ENCODE measurements at regions not wholly inside any gene's neighbourhood (a gene's known extent, or its start where the extent isn't known, plus 50 kb on each side); places are given as distances from the start of the nearest gene placed in this dataset.
A peak's percentile ranks its signal among the peaks of the same experiment; 100 is the strongest.

DNA sequence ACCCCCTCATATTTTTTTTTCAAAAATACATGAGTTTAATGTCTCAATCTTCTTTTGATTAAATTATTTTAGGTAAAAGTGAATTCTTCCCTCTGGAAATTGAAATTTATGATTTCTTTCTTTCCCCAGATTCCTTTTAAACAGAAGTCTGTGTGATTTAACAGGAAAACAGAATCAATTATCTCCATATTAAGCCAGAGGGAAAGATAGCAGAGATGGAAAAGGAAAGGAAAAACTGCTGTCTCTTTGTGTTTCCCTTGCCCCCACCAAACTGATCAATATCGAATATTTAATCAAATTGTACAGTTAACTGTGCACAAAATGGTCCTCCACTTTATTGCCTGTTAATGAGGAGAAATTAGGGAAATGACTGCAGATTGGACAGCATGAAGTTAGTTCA, 203.5 kb upstream of the NECTIN3 start:
- Mint-ChIP-seq H3K27me3 (ENCODE audit: insufficient read depth) (no peaks in the 10 kb centered on the region), H3K9me3 (no peaks in the 10 kb centered on the region), H3K36me3 (ENCODE audit: low read depth) (no peaks in the 10 kb centered on the region), H3K4me3 (no peak overlapping the region), H3K4me1 (ENCODE audit: low read depth) (no peaks in the 10 kb centered on the region), H3K27ac (no peak overlapping the region)
- DNase-seq, result no peak
- TF ChIP-seq, protein P1, sequence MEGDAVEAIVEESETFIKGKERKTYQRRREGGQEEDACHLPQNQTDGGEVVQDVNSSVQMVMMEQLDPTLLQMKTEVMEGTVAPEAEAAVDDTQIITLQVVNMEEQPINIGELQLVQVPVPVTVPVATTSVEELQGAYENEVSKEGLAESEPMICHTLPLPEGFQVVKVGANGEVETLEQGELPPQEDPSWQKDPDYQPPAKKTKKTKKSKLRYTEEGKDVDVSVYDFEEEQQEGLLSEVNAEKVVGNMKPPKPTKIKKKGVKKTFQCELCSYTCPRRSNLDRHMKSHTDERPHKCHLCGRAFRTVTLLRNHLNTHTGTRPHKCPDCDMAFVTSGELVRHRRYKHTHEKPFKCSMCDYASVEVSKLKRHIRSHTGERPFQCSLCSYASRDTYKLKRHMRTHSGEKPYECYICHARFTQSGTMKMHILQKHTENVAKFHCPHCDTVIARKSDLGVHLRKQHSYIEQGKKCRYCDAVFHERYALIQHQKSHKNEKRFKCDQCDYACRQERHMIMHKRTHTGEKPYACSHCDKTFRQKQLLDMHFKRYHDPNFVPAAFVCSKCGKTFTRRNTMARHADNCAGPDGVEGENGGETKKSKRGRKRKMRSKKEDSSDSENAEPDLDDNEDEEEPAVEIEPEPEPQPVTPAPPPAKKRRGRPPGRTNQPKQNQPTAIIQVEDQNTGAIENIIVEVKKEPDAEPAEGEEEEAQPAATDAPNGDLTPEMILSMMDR (IDR thresholded peaks at IDR 0.05), result no peak

DNA sequence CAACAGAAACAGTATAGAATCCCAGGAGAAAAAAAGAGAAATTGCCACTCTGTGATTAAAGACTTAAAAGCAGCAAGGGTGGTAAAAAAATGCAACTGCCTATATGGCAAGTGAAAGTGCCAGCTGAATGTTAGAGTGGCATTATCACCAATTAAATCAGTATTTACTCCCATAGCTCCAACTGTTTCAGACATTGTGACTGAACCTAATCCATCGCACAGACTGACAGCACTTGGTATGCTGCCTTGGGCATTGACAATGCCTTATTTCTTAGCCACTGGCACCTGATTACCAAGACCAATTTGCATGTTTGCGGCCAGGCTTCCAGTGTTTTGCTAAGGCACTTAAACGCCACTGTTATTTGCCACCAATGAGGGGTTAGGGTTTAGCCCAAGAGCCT, 201.9 kb upstream of the NECTIN3 start:
- TF ChIP-seq, protein P1 (IDR thresholded peaks at IDR 0.05), result no peak
- Mint-ChIP-seq H3K36me3 (ENCODE audit: low read depth) (peaks cover 9% of the 10 kb centered on the region), H3K27ac (no peak overlapping the region), H3K9me3 (peaks cover 9% of the 10 kb centered on the region), H3K4me1 (ENCODE audit: low read depth) (no peaks in the 10 kb centered on the region), H3K27me3 (ENCODE audit: insufficient read depth) (no peaks in the 10 kb centered on the region), H3K4me3 (no peak overlapping the region)
- DNase-seq, result no peak

DNA sequence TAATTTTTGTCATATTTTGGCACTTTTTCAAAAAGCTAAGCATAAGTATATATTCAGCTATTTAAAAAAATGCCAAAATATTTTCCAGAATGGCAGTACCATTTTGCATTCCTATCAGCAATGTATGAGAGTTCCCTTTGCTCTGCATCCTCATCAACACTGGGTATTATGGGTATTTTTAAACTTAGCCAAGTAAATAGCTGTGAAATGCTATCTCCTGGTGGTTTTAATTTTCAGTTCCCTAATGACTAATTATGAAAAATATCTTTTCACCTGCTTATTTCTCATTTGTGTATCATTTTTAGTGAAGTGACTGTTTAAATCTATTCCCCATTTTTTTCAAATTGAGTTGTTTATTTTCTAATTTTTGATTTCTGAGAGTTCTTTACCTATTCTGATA, 199.7 kb upstream of the NECTIN3 start:
- DNase-seq, result no peak
- peaks cover 10% of the 10 kb centered on the region for H3K9me3 Mint-ChIP-seq
- TF ChIP-seq, protein P1 (IDR thresholded peaks at IDR 0.05), result no peak
- H3K27me3 Mint-ChIP-seq (ENCODE audit: insufficient read depth), result no peaks in the 10 kb centered on the region
- no peak overlapping the region for H3K4me3 Mint-ChIP-seq
- no peaks in the 10 kb centered on the region for H3K4me1 Mint-ChIP-seq (ENCODE audit: low read depth)
- H3K36me3 Mint-ChIP-seq (ENCODE audit: low read depth), result peaks cover 10% of the 10 kb centered on the region
- no peak overlapping the region for H3K27ac Mint-ChIP-seq

DNA sequence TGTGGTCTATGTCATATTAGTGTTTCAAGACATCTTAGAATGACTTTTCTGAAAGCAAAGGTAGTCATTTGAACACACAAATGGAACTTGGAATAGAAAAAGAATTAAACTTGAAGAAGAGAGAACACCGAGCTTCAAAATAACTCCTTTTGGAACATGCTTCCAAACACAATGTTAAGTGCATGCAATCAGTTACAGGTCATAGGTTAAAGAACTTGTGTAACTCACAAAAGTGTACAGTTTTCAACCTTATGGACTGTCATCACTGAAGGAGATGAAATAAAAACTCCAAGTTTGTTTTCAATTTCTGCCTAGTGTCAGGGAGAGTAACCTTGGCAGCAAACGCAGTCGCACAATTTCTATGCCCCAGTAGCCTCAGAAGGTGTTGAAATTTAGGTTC, 192.9 kb upstream of the NECTIN3 start:
- Mint-ChIP-seq H3K4me3 (no peak overlapping the region), H3K36me3 (ENCODE audit: low read depth) (peaks cover 10% of the 10 kb centered on the region), H3K27me3 (ENCODE audit: insufficient read depth) (no peaks in the 10 kb centered on the region), H3K4me1 (ENCODE audit: low read depth) (peaks cover 8% of the 10 kb centered on the region; the same call in 1 of the 2 replicates), H3K9me3 (peaks cover 10% of the 10 kb centered on the region), H3K27ac (no peak overlapping the region)
- no peak for DNase-seq
- TF ChIP-seq, protein P1 (IDR thresholded peaks at IDR 0.05), result no peak

DNA sequence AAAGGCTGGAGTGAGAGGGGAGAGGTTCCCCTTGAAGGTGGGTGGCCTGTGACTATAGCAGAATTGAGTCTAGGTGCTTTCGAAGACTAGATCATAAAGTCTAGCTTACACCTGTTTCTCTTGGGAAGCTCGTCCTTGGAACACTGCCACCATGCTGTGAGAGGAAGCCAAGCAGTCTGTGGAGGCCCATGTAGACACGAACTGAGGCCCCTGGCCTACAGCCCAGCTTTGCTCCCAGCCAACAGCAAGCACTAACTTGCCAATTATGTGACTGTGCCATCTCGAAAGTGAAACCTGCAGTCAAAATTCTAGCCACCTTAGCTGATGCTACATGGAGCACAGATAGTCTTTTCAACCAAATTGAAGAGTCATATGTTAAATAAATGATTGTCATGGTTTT, 190.5 kb upstream of the NECTIN3 start:
- no peak for DNase-seq
- Mint-ChIP-seq H3K27me3 (ENCODE audit: insufficient read depth) (no peaks in the 10 kb centered on the region), H3K4me1 (ENCODE audit: low read depth) (peaks cover 8% of the 10 kb centered on the region; the same call in 1 of the 2 replicates), H3K4me3 (no peak overlapping the region), H3K36me3 (ENCODE audit: low read depth) (no peaks in the 10 kb centered on the region), H3K27ac (no peak overlapping the region), H3K9me3 (no peaks in the 10 kb centered on the region)
- TF ChIP-seq, protein P1 (IDR thresholded peaks at IDR 0.05), result 0 out of 2 replicates have a peak, but pooled peaks have one; percentile 22

Data from HFFc6 (cell line).